Upper lobe of left lung (tissue), 4 donors: ENCODE measurements at regions not wholly inside any gene's neighbourhood (a gene's known extent, or its start where the extent isn't known, plus 50 kb on each side); places are given as distances from the start of the nearest gene placed in this dataset.

ENCODE experiments used
- CTCF ChIP-seq, 6 experiments: fragments of 450-650 bp in 4 of 6; fragments of 200-600 bp in 2 of 6; sonication (generic) in 2 of 6; IDR thresholded peaks; one replicate each; pipeline ENCODE4 v1.5.1; 2016 to 2019; ENCODE audit warnings: antibody characterized with exemption in 6 of 6
- EP300 ChIP-seq, 4 donors: sonication (generic); formaldehyde crosslinking; IDR thresholded peaks; one replicate each; pipeline ENCODE4 v1.5.1; 2017; ENCODE audit warnings: antibody characterized with exemption in 4 of 4, control low read depth in 2 of 4
- POLR2A ChIP-seq, 4 donors: fragments of 450-650 bp; IDR thresholded peaks; one replicate each; pipeline ENCODE4 v1.5.1; 2016 to 2017; ENCODE audit warnings: antibody characterized with exemption in 4 of 4, mild to moderate bottlenecking in 2 of 4
- POLR2AphosphoS5 ChIP-seq, 2 donors: sonication (generic); formaldehyde crosslinking; IDR thresholded peaks; one replicate each; pipeline ENCODE4 v1.5.1; 2017; ENCODE audit warnings: antibody characterized with exemption in 2 of 2

- no peak for TF ChIP-seq CTCF (IDR thresholded peaks at IDR 0.05)
- no peak for TF ChIP-seq POLR2A (IDR thresholded peaks at IDR 0.05)
- no peak for TF ChIP-seq EP300 (IDR thresholded peaks at IDR 0.05)
- TF ChIP-seq POLR2AphosphoS5 (IDR thresholded peaks at IDR 0.05): no peak
These were observed 521.8 kb downstream of the NTRK3 start for GRCh38 chr15:87734571-87735373.
